ENCODE measurements at regions not wholly inside any gene's neighbourhood (a gene's known extent, or its start where the extent isn't known, plus 50 kb on each side); places are given as distances from the start of the nearest gene placed in this dataset.

DNA sequence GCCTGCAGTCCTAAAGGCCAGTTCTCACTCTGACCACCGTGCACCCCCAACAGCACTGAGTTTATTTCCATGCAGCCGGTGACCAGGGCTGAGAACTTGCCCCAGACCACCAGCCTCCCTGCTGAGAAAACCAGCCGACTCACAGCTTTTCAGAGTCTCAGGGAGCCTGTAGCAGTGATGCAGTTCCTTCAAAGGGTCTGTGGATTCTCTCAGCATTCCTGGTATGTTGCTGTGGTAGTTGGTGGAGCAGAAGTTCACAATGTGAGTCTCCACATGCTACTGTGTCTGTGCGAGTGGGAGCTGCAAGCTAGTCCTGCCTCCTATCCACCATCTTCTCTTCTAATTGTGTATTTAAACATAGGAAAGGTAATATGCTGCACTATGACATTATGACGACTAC is 254.9 kb upstream of the KLF12 start:
- no peak overlapping the region for H3K9ac ChIP-seq (ENCODE audit: insufficient read depth in 1 of 2, low read depth in 2 of 2, low read length in 2 of 2)
- H3K4me2 ChIP-seq (ENCODE audit: insufficient read depth, low read length), result no peak overlapping the region
- no peak for TF ChIP-seq CXXC5 (CRISPR knock-in tag; IDR thresholded peaks at IDR 0.05)
- TF ChIP-seq, protein P1, sequence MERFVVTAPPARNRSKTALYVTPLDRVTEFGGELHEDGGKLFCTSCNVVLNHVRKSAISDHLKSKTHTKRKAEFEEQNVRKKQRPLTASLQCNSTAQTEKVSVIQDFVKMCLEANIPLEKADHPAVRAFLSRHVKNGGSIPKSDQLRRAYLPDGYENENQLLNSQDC (CRISPR knock-in tag; IDR thresholded peaks at IDR 0.05), result no peak
- TF ChIP-seq XRCC5 (IDR thresholded peaks at IDR 0.05; ENCODE audit: low read depth, low read length), result no peak
- TF ChIP-seq, protein P2, sequence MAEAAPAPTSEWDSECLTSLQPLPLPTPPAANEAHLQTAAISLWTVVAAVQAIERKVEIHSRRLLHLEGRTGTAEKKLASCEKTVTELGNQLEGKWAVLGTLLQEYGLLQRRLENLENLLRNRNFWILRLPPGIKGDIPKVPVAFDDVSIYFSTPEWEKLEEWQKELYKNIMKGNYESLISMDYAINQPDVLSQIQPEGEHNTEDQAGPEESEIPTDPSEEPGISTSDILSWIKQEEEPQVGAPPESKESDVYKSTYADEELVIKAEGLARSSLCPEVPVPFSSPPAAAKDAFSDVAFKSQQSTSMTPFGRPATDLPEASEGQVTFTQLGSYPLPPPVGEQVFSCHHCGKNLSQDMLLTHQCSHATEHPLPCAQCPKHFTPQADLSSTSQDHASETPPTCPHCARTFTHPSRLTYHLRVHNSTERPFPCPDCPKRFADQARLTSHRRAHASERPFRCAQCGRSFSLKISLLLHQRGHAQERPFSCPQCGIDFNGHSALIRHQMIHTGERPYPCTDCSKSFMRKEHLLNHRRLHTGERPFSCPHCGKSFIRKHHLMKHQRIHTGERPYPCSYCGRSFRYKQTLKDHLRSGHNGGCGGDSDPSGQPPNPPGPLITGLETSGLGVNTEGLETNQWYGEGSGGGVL (CRISPR knock-in tag; IDR thresholded peaks at IDR 0.05), result no peak
- TF ChIP-seq, protein P3, sequence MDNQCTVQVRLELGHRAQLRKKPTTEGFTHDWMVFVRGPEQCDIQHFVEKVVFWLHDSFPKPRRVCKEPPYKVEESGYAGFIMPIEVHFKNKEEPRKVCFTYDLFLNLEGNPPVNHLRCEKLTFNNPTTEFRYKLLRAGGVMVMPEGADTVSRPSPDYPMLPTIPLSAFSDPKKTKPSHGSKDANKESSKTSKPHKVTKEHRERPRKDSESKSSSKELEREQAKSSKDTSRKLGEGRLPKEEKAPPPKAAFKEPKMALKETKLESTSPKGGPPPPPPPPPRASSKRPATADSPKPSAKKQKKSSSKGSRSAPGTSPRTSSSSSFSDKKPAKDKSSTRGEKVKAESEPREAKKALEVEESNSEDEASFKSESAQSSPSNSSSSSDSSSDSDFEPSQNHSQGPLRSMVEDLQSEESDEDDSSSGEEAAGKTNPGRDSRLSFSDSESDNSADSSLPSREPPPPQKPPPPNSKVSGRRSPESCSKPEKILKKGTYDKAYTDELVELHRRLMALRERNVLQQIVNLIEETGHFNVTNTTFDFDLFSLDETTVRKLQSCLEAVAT (IDR thresholded peaks at IDR 0.05), result no peak
- TF ChIP-seq CBX3 (IDR thresholded peaks at IDR 0.05; ENCODE audit: borderline replicate concordance in 1 of 2, low read length in 2 of 2), result no peak
- TF ChIP-seq, protein P4, sequence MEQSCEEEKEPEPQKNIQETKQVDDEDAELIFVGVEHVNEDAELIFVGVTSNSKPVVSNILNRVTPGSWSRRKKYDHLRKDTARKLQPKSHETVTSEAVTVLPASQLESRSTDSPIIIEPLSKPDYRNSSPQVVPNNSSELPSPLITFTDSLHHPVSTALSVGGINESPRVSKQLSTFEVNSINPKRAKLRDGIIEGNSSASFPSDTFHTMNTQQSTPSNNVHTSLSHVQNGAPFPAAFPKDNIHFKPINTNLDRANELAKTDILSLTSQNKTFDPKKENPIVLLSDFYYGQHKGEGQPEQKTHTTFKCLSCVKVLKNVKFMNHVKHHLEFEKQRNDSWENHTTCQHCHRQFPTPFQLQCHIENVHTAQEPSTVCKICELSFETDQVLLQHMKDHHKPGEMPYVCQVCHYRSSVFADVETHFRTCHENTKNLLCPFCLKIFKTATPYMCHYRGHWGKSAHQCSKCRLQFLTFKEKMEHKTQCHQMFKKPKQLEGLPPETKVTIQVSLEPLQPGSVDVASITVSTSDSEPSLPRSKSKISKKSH (CRISPR knock-in tag; IDR thresholded peaks at IDR 0.05), result no peak
- no peak for TF ChIP-seq POLR2H (tag; IDR thresholded peaks at IDR 0.05; ENCODE audit: low read depth)
- TF ChIP-seq, protein P5, sequence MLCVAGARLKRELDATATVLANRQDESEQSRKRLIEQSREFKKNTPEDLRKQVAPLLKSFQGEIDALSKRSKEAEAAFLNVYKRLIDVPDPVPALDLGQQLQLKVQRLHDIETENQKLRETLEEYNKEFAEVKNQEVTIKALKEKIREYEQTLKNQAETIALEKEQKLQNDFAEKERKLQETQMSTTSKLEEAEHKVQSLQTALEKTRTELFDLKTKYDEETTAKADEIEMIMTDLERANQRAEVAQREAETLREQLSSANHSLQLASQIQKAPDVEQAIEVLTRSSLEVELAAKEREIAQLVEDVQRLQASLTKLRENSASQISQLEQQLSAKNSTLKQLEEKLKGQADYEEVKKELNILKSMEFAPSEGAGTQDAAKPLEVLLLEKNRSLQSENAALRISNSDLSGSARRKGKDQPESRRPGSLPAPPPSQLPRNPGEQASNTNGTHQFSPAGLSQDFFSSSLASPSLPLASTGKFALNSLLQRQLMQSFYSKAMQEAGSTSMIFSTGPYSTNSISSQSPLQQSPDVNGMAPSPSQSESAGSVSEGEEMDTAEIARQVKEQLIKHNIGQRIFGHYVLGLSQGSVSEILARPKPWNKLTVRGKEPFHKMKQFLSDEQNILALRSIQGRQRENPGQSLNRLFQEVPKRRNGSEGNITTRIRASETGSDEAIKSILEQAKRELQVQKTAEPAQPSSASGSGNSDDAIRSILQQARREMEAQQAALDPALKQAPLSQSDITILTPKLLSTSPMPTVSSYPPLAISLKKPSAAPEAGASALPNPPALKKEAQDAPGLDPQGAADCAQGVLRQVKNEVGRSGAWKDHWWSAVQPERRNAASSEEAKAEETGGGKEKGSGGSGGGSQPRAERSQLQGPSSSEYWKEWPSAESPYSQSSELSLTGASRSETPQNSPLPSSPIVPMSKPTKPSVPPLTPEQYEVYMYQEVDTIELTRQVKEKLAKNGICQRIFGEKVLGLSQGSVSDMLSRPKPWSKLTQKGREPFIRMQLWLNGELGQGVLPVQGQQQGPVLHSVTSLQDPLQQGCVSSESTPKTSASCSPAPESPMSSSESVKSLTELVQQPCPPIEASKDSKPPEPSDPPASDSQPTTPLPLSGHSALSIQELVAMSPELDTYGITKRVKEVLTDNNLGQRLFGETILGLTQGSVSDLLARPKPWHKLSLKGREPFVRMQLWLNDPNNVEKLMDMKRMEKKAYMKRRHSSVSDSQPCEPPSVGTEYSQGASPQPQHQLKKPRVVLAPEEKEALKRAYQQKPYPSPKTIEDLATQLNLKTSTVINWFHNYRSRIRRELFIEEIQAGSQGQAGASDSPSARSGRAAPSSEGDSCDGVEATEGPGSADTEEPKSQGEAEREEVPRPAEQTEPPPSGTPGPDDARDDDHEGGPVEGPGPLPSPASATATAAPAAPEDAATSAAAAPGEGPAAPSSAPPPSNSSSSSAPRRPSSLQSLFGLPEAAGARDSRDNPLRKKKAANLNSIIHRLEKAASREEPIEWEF (CRISPR knock-in tag; IDR thresholded peaks at IDR 0.05), result no peak
- in situ Hi-C loops (cut with MboI) (no loop called here), intact Hi-C loops (cut with micrococcal nuclease) (no loop called here)
- no peaks in the 10 kb centered on the region for H4K20me1 ChIP-seq (replicated peaks; ENCODE audit: control insufficient read depth, insufficient read depth, low read length)
- no peaks in the 10 kb centered on the region for H3K27me3 ChIP-seq (ENCODE audit: control insufficient read depth in 2 of 2, insufficient read depth in 2 of 2, low read length in 2 of 2)
- no peak overlapping the region for H3K4me3 ChIP-seq
- ChIA-PET CTCF (ENCODE audit: low intra/inter-chr PET ratio) (no interaction called here), POLR2A (no interaction called here)
- no peaks in the 10 kb centered on the region for H3K36me3 ChIP-seq (ENCODE audit: control insufficient read depth, insufficient read depth, low read length)
- no peaks in the 10 kb centered on the region for H3K9me1 ChIP-seq (ENCODE audit: control insufficient read depth, insufficient read depth, low read length)
- BruUV-seq (replicated peaks), result no TSS peak
- no peak overlapping the region for H2AFZ ChIP-seq (ENCODE audit: low read depth, low read length)
- no peak for ATAC-seq
- no peak for FAIRE-seq
- no peaks in the 10 kb centered on the region for H3K9me3 ChIP-seq (replicated peaks; ENCODE audit: control insufficient read depth, insufficient read depth, low read depth, low read length)
- 0% methylated on average over 3 of the region's 5 CpGs for WGBS (ENCODE audit: insufficient coverage, low coverage, missing lambda C conversion rate)
- no peak for DNase-seq (ENCODE audit: extremely low read depth in 1 of 4, low spot score in 3 of 4)
- H3K4me1 ChIP-seq (replicated peaks in 1 of 2; ENCODE audit: control insufficient read depth in 2 of 2, insufficient read depth in 2 of 2, low read length in 2 of 2), result no peaks in the 10 kb centered on the region
- H3K79me2 ChIP-seq (ENCODE audit: control insufficient read depth, insufficient read depth, low read length), result no peaks in the 10 kb centered on the region
- no peak overlapping the region for H3K27ac ChIP-seq (ENCODE audit: extremely low read depth, low read depth, low read length)

Measured in K562 (cell line).